Ishikawa (cell line): ENCODE measurements at regions not wholly inside any gene's neighbourhood (a gene's known extent, or its start where the extent isn't known, plus 50 kb on each side); places are given as distances from the start of the nearest gene placed in this dataset.

Experiments
- CEBPB ChIP-seq: IDR thresholded peaks from 2 replicates; pipeline ENCODE4 v1.6.1; 2012
- CREB1 ChIP-seq: IDR thresholded peaks from 2 replicates; pipeline ENCODE4 v1.6.1; 2012; ENCODE audit warnings: low read depth
- EP300 ChIP-seq: IDR thresholded peaks from 2 replicates; pipeline ENCODE4 v1.6.1; 2012; ENCODE audit warnings: borderline replicate concordance
- MAX ChIP-seq: IDR thresholded peaks from 2 replicates; pipeline ENCODE4 v1.6.1; 2012
- NFIC ChIP-seq: IDR thresholded peaks from 2 replicates; pipeline ENCODE4 v1.6.1; 2012
- TAF1 ChIP-seq: IDR thresholded peaks from 2 replicates; pipeline ENCODE4 v1.6.1; 2012; ENCODE audit warnings: low read depth, mild to moderate bottlenecking
- TEAD4 ChIP-seq: IDR thresholded peaks from 2 replicates; pipeline ENCODE4 v1.6.1; 2012
- USF1 ChIP-seq: IDR thresholded peaks from 2 replicates; pipeline ENCODE4 v1.6.1; 2012

- TF ChIP-seq MAX = no peak
- TF ChIP-seq CREB1 = no peak
- no peak for TF ChIP-seq TEAD4
- TF ChIP-seq CEBPB = no peak
- TF ChIP-seq EP300 = no peak
- no peak for TF ChIP-seq USF1
- TF ChIP-seq TAF1 = no peak
- no peak for TF ChIP-seq NFIC
Measured at GRCh38 chr1:106646261-106646784, 410.2 kb upstream of the PRMT6 start.
